Muscle layer of duodenum (tissue), 2 donors: ENCODE measurements at regions not wholly inside any gene's neighbourhood (a gene's known extent, or its start where the extent isn't known, plus 50 kb on each side); places are given as distances from the start of the nearest gene placed in this dataset.
"Not testable (repeated sequence)": the region's sequence is repeated elsewhere in the genome, so short reads cannot be mapped to it uniquely, and the experiment has no call there.

Experiments used
- H3K27ac ChIP-seq: one replicate; pipeline ENCODE4 v1.7.0; 2013; ENCODE audit warnings: mild to moderate bottlenecking, low read length
- H3K27me3 ChIP-seq: one replicate; pipeline ENCODE4 v1.7.0; 2013; ENCODE audit warnings: low read depth, mild to moderate bottlenecking, control low read depth, low read length
- H3K36me3 ChIP-seq, 2 donors: one replicate each; pipeline ENCODE4 v1.7.0; 2013; ENCODE audit warnings: low read length in 2 of 2, control low read depth in 1 of 2, mild to moderate bottlenecking in 1 of 2; ENCODE audit not compliant: insufficient read depth in 2 of 2, control insufficient read depth in 1 of 2
- H3K4me1 ChIP-seq, 2 donors: one replicate each; pipeline ENCODE4 v1.7.0; 2013; ENCODE audit warnings: low read length in 2 of 2, mild to moderate bottlenecking in 2 of 2, control low read depth in 1 of 2, moderate library complexity in 1 of 2; ENCODE audit not compliant: insufficient read depth in 2 of 2, control insufficient read depth in 1 of 2
- H3K4me3 ChIP-seq, 2 donors: one replicate each; pipeline ENCODE4 v1.7.0; 2013; ENCODE audit warnings: low read length in 2 of 2, low read depth in 1 of 2, mild to moderate bottlenecking in 1 of 2
- H3K9me3 ChIP-seq, 2 donors: one replicate each; pipeline ENCODE4 v1.7.0; 2013; ENCODE audit warnings: low read length in 2 of 2, control low read depth in 1 of 2, mild to moderate bottlenecking in 1 of 2; ENCODE audit not compliant: control insufficient read depth in 1 of 2
- donor health status: healthy.

DNA sequence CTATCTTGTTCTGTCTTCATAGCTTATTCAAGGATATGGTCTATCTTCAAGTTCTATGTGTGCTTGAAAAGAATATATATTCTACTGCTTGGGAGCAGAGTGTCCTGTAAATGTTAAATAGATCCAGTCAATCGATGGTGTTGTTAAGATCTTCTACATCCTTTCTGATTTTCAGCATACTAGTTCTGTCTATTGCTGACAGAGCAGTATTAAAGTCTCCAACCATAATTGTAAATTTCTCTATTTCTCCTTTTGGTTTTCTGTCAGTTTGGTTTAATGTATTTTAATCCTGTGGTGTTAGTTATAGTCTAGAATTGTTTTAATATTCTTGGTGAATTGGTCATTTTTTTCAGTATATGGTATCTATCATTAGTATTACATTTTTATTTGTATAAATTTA is 124.0 kb upstream of the COX7C start:
- Histone ChIP-seq H3K27ac (no peak overlapping the region), H3K36me3 (no peaks in the 10 kb centered on the region), H3K9me3 (no peaks in the 10 kb centered on the region), H3K27me3 (no peaks in the 10 kb centered on the region), H3K4me3 (no peak overlapping the region), H3K4me1 (no peaks in the 10 kb centered on the region)

DNA sequence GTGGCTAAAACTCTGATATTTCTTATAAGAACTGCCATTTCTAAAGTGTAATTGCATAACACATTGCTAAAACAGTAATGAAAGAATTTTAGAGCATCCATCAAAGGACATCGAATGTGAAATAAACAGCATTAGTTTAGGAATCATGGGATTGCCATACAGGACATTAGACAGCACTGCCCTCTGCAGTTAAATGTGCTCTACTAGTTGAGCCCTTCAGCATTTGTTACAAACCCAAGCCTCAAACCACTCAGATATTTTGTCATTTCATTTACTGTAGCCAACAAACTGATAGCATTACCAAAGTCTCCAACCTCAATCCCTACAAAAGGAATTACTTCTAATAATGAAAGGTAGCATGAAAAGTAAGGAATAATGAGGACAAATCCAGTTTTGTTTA is 116.8 kb upstream of the COX7C start:
- H3K36me3 ChIP-seq = no peaks in the 10 kb centered on the region
- H3K27me3 ChIP-seq = no peaks in the 10 kb centered on the region
- no peaks in the 10 kb centered on the region for H3K9me3 ChIP-seq
- H3K27ac ChIP-seq = no peak overlapping the region
- H3K4me1 ChIP-seq = no peaks in the 10 kb centered on the region
- no peak overlapping the region for H3K4me3 ChIP-seq

DNA sequence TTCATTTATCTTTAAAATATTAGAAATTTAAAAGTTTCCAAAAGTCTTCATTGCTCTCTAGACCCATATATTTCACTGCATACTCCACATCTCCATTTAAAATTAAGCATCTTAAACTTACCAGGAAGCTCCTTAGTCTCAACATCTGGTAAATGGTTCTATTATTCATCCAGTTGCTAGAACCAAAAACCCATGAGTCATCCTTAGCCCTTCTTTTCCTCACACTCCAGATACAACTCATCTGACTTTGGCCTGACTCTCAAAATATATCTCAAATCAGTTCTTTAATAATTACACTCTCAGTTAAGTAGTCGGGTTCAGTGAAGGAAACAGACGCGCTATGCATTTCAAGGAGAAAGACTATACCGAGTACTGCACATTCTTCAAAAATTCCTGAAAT is 110.2 kb upstream of the COX7C start:
- no peak overlapping the region for H3K4me3 ChIP-seq
- H3K9me3 ChIP-seq = no peaks in the 10 kb centered on the region
- no peaks in the 10 kb centered on the region for H3K36me3 ChIP-seq
- H3K27me3 ChIP-seq = no peaks in the 10 kb centered on the region
- no peaks in the 10 kb centered on the region for H3K4me1 ChIP-seq
- no peak overlapping the region for H3K27ac ChIP-seq

DNA sequence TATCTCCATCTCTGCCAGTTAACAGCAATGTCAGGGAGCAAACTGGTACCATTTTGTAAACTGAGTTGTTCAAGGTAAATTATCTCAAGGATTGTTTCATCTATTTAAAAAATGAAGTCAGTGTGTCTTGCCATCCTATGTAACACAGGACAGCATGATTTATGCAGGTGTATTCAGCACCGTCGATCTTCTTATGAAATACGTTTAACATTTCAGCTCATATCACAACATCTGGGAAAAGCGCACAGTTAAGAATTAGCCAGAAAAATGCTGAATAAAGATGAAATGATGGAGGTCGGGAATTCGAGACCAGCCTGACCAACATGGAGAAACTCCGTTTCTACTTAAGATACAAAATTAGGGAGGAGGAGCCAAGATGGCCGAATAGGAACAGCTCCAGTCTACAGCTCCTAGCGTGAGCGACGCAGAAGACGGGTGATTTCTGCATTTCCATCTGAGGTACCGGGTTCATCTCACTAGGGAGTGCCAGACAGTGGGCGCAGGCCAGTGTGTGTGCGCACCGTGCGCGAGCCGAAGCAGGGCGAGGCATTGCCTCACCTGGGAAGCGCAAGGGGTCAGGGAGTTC is 107.3 kb upstream of the COX7C start:
- H3K27ac ChIP-seq, H3K4me1 ChIP-seq, H3K27me3 ChIP-seq, H3K9me3 ChIP-seq, H3K4me3 ChIP-seq, H3K36me3 ChIP-seq: not testable (repeated sequence)

DNA sequence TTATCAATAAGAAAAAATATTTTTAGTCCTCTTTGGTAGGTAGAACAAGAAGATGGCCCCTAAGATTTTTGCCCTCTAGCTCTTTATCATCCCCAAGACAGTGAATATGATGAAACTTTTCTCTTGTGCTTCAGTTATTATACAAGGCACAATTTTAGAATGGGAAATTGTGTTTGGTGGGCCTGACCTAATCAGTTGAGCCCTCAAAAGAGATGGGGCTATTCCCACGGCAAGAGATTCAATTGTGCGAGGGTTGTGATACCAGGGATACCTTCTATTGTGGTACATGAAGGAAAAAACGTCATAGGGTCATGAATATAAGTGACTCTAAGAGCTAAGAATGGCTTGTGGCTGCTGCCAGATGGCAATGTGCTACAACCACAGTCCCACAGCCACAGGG is 94.0 kb upstream of the COX7C start:
- Histone ChIP-seq H3K9me3 (peaks cover 0 to 4% of the 10 kb centered on the region in 2 donors), H3K27me3 (no peaks in the 10 kb centered on the region), H3K36me3 (no peaks in the 10 kb centered on the region), H3K4me1 (no peaks in the 10 kb centered on the region), H3K27ac (no peak overlapping the region), H3K4me3 (no peak overlapping the region)

DNA sequence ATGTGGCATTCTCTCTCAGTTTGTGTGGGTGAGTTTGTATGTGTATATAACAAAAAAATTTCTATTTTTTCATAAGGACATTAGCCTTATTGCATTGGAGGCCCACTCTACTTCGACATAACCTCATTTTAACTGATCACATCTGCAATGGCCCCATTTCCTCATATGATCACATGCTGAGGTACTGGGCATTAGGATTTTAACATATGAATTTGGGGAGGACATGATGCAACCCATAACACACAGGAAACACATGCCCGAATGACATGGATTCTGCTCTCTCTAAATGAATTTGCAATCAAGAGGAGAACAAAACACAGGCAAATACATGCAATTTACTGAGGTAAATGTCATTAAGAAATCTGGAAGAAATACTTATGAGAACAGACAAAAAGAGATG is 92.1 kb upstream of the COX7C start:
- Histone ChIP-seq H3K4me3 (no peak overlapping the region), H3K27me3 (no peaks in the 10 kb centered on the region), H3K27ac (no peak overlapping the region), H3K36me3 (no peaks in the 10 kb centered on the region), H3K4me1 (no peaks in the 10 kb centered on the region), H3K9me3 (peaks cover 0 to 4% of the 10 kb centered on the region in 2 donors)

DNA sequence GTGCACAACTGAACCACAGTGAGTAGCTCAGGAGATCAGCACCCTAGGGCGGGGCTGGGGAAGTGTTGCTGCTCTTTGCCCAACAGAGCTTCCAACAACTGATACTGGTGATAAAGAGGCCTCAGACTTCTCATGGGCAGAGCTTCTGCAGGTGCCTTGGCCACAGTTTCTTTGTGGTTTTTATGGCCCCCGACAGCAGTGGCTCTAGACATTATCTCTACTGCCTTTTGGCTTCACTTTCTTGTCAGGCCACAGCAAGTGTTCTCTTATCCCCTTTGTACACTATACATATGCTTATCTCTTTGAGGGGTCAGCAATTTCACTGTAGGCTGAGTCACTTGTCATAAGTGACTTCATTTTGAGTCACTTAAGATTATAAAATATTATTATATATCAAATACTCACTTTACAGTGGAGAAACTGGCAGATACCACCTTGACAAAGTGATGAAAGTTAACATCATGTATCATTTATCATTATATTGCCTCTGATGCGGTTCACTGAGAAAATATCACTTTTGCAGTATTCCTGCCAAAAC is 90.9 kb upstream of the COX7C start:
- Histone ChIP-seq H3K9me3 (peaks cover 0 to 4% of the 10 kb centered on the region in 2 donors), H3K27ac (no peak overlapping the region), H3K4me1 (no peaks in the 10 kb centered on the region), H3K36me3 (no peaks in the 10 kb centered on the region), H3K27me3 (no peaks in the 10 kb centered on the region), H3K4me3 (no peak overlapping the region)

DNA sequence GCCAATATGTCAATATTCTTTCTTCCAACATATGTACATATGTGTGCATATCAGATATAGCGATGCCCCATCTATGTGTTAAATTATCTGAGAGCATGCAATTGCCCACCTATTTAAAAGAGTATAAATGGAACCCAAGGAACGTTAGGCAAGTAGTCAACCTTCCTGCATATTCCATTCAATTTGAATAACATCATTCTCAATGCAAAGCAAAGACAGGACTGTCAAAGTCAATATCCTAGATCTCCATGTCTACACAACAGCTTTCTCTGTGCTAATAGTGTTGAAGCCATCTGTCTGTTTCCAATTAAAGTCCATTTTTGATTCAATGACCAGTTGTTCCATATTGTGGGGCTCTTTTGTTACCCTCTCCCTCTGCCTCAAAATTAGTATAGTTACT is 85.3 kb upstream of the COX7C start:
- H3K27ac ChIP-seq = no peak overlapping the region
- H3K9me3 ChIP-seq = no peaks in the 10 kb centered on the region
- H3K36me3 ChIP-seq = no peaks in the 10 kb centered on the region
- H3K27me3 ChIP-seq = no peaks in the 10 kb centered on the region
- no peaks in the 10 kb centered on the region for H3K4me1 ChIP-seq
- H3K4me3 ChIP-seq = no peak overlapping the region

DNA sequence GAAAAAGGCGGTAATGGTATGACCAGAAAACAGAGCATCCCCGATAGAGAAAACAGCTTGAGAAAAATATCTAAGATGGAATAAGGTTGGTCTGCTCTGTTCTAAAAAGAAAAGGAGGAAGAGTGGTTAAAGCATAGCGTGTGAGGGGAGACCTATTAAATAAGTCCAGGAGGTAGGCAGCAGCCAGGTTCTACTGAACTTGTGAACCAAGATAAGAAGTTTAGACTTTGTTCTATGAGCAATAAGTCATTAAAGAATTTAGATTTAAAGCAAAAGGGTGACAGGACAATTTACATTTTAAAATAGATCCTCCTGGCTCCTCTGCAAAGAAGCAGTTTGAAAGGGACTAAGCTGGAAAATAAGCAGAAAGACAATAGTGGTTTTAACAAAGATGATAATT is 81.3 kb upstream of the COX7C start:
- Histone ChIP-seq H3K4me3 (no peak overlapping the region), H3K4me1 (no peaks in the 10 kb centered on the region)

DNA sequence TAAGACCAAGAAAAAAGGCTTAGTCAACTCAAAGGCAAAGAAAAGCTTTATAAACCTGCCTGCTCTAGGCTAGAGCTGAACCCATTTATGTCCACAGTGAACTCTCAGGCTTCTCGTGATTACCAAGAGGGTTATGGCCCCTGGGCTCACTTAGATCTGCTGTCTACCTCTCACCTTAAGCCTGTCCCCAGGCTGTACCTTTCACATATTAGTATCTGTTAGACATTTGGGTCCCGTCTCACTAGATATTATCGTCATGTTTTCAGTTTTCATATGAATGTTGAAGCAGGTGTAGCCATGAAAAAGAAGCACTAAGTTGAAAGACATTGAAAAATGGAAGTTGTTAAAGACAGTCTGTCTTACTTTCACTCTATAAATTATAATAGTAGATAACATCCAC is 75.2 kb upstream of the COX7C start:
- H3K27me3 ChIP-seq = no peaks in the 10 kb centered on the region
- H3K4me3 ChIP-seq = no peak overlapping the region
- no peaks in the 10 kb centered on the region for H3K9me3 ChIP-seq
- H3K4me1 ChIP-seq = no peaks in the 10 kb centered on the region
- no peak overlapping the region for H3K27ac ChIP-seq
- H3K36me3 ChIP-seq = no peaks in the 10 kb centered on the region

More for the DNA sequence above, 81.3 kb upstream of the COX7C start:
- Histone ChIP-seq H3K9me3 (no peaks in the 10 kb centered on the region), H3K36me3 (no peaks in the 10 kb centered on the region), H3K27me3 (no peaks in the 10 kb centered on the region), H3K27ac (no peak overlapping the region)

DNA sequence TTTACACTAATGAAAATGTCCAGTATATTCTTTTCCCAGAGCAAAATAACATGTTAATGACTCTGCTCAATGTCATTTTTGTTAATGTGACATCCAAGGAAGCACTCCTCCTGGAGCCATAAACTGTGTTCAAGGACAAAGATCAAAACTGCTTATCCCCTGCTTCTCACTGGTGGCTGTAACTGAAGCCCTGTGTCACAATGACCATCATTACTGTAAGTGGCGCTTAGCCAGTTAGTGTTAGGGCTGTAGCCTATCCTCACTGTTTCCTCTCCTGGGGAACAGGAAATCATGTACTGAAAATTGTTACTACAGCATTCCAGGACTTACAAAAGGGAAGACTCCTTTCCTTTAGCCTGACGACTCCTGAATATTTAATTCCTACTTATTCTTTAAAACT is 71.7 kb upstream of the COX7C start:
- no peak overlapping the region for H3K4me3 ChIP-seq
- no peaks in the 10 kb centered on the region for H3K36me3 ChIP-seq
- no peaks in the 10 kb centered on the region for H3K27me3 ChIP-seq
- no peaks in the 10 kb centered on the region for H3K9me3 ChIP-seq
- no peaks in the 10 kb centered on the region for H3K4me1 ChIP-seq
- no peak overlapping the region for H3K27ac ChIP-seq

DNA sequence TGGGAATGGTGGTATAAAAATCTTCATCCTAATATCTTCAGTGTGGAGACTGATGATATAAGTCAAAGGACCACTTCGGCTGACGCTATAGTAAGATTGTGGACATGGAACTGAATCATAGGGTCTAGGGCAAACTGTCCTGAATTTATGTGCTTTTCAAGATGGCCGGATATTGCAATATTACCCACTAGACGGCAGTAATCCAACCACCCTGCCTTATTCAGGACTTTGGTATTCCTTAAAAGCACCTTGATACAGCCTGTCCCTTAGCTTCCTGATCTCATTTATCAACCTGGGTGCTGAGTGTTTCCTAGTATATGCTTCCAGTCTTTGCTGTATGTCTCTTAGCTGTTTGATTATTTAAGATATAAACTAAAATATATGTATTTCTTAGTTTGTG is 71.2 kb upstream of the COX7C start:
- Histone ChIP-seq H3K27me3 (no peaks in the 10 kb centered on the region), H3K36me3 (no peaks in the 10 kb centered on the region), H3K9me3 (no peaks in the 10 kb centered on the region), H3K4me3 (no peak overlapping the region), H3K4me1 (no peaks in the 10 kb centered on the region), H3K27ac (no peak overlapping the region)
